Neural progenitor cell (in vitro differentiated cells): ENCODE measurements at regions not wholly inside any gene's neighbourhood (a gene's known extent, or its start where the extent isn't known, plus 50 kb on each side); places are given as distances from the start of the nearest gene placed in this dataset.

Experiments
- DNase-seq: peaks from one replicate; pipeline ENCODE4 v3.0.0-alpha.2; 2016; ENCODE audit warnings: low spot score
- H2AFZ ChIP-seq: fragments of 200-600 bp; sonication (generic); replicated peaks from 2 replicates; pipeline ENCODE4 v1.6.1; 2016; ENCODE audit warnings: antibody characterized with exemption
- H3F3A ChIP-seq: fragments of 200-600 bp; sonication (generic); 2 replicates; pipeline ENCODE4 v1.6.1; 2016; ENCODE audit warnings: antibody characterized with exemption, low read depth
- H3K27ac ChIP-seq: fragments of 200-600 bp; sonication (generic); 2 replicates; pipeline ENCODE4 v1.5.1; 2016; ENCODE audit warnings: mild to moderate bottlenecking
- H3K27me3 ChIP-seq: fragments of 200-600 bp; sonication (generic); 2 replicates; pipeline ENCODE4 v1.6.1; 2016; ENCODE audit warnings: mild to moderate bottlenecking, moderate library complexity
- H3K36me3 ChIP-seq: fragments of 200-600 bp; sonication (generic); 2 replicates; pipeline ENCODE4 v1.5.1; 2016
- H3K4me1 ChIP-seq: fragments of 200-600 bp; sonication (generic); 2 replicates; pipeline ENCODE4 v1.6.1; 2016; ENCODE audit warnings: mixed run types
- H3K4me2 ChIP-seq: fragments of 200-600 bp; sonication (generic); 2 replicates; pipeline ENCODE4 v1.6.1; 2016
- H3K4me3 ChIP-seq: fragments of 200-600 bp; sonication (generic); 2 replicates; pipeline ENCODE4 v1.5.1; 2016
- H3K79me2 ChIP-seq: fragments of 200-600 bp; sonication (generic); 2 replicates; pipeline ENCODE4 v1.6.1; 2016; ENCODE audit warnings: low read depth
- H3K9ac ChIP-seq: fragments of 200-600 bp; sonication (generic); 2 replicates; pipeline ENCODE4 v1.6.1; 2016
- H3K9me3 ChIP-seq: fragments of 200-600 bp; sonication (generic); 2 replicates; pipeline ENCODE4 v1.5.1; 2016; ENCODE audit warnings: low read depth
- H4K20me1 ChIP-seq: fragments of 200-600 bp; sonication (generic); 2 replicates; pipeline ENCODE4 v1.6.1; 2016; ENCODE audit warnings: low read depth
- H3K27ac Mint-ChIP-seq: 3 replicates; pipeline ENCODE4 v1.8.0; 2021; ENCODE audit warnings: mixed read lengths
- H3K27me3 Mint-ChIP-seq: 2 replicates; pipeline ENCODE4 v1.8.0; 2022; ENCODE audit warnings: low read depth, mild to moderate bottlenecking, inconsistent platforms, moderate library complexity, mixed read lengths; ENCODE audit not compliant: insufficient read depth
- H3K36me3 Mint-ChIP-seq: 3 replicates; pipeline ENCODE4 v1.8.0; 2021; ENCODE audit warnings: mixed read lengths
- H3K4me1 Mint-ChIP-seq: 3 replicates; pipeline ENCODE4 v1.8.0; 2021; ENCODE audit warnings: mixed read lengths
- H3K4me3 Mint-ChIP-seq: 3 replicates; pipeline ENCODE4 v1.8.0; 2021; ENCODE audit warnings: mild to moderate bottlenecking, moderate library complexity, mixed read lengths
- H3K9me3 Mint-ChIP-seq: 3 replicates; pipeline ENCODE4 v1.8.0; 2020; ENCODE audit warnings: mixed read lengths
- EZH2 ChIP-seq: fragments of 200-600 bp; sonication (generic); IDR thresholded peaks from 2 replicates; pipeline ENCODE4 v1.6.1; 2017; ENCODE audit warnings: antibody characterized with exemption, mild to moderate bottlenecking, moderate library complexity
- EZH2phosphoT487 ChIP-seq: fragments of 200-600 bp; sonication (generic); IDR thresholded peaks from 2 replicates; pipeline ENCODE4 v1.6.1; 2017; ENCODE audit warnings: antibody characterized with exemption
- TF ChIP-seq, protein P1 (sequence below): fragments of 200-600 bp; sonication (generic); IDR thresholded peaks from 2 replicates; pipeline ENCODE4 v1.5.1; 2017; ENCODE audit warnings: antibody characterized with exemption, mild to moderate bottlenecking

DNA sequence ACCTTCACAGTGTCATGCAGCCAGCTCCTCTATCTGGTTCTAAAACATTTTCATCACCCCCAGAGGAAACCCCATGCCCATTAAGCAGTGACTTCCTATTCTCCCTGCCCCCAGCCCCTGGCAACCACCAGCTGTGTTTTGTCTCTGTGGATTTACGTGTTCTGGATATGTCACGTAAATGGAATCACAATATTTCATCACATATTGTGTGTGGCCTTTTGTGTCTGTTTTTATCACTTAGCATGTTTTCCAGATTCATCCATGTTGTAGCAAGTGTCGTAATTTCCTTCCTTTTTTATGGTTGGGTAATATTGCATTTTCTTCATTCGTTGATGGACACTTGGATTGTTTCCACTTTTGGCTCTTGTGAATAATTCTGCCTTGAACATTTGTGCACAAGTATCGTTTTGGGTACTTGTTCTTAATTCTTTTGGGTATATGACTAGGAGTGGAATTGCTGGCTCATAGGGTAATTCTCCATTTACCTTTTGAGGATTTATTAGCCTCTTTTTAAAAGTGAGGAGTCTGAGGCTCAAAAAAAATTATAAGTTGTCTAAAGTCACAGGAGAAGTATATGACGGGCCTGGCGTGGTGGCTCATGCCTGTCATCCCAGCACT, 127.0 kb downstream of the MRPS6 start:
- Histone ChIP-seq H3K27me3 (no peaks in the 10 kb centered on the region), H3F3A (peaks cover 66% of the 10 kb centered on the region), H3K4me3 (no peak overlapping the region), H3K4me2 (no peak overlapping the region), H3K27ac (no peak overlapping the region), H2AFZ (no peak overlapping the region), H4K20me1 (no peaks in the 10 kb centered on the region), H3K9ac (no peak overlapping the region), H3K79me2 (no peaks in the 10 kb centered on the region), H3K36me3 (no peaks in the 10 kb centered on the region), H3K9me3 (no peaks in the 10 kb centered on the region), H3K4me1 (peaks cover 56% of the 10 kb centered on the region)
- H3K36me3 Mint-ChIP-seq: peaks cover 5% of the 10 kb centered on the region
- no peaks in the 10 kb centered on the region for H3K9me3 Mint-ChIP-seq
- TF ChIP-seq EZH2phosphoT487 (no peak), EZH2 (no peak)
- TF ChIP-seq, protein P1, sequence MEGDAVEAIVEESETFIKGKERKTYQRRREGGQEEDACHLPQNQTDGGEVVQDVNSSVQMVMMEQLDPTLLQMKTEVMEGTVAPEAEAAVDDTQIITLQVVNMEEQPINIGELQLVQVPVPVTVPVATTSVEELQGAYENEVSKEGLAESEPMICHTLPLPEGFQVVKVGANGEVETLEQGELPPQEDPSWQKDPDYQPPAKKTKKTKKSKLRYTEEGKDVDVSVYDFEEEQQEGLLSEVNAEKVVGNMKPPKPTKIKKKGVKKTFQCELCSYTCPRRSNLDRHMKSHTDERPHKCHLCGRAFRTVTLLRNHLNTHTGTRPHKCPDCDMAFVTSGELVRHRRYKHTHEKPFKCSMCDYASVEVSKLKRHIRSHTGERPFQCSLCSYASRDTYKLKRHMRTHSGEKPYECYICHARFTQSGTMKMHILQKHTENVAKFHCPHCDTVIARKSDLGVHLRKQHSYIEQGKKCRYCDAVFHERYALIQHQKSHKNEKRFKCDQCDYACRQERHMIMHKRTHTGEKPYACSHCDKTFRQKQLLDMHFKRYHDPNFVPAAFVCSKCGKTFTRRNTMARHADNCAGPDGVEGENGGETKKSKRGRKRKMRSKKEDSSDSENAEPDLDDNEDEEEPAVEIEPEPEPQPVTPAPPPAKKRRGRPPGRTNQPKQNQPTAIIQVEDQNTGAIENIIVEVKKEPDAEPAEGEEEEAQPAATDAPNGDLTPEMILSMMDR: no peak
- peaks cover 8% of the 10 kb centered on the region for H3K27me3 Mint-ChIP-seq
- DNase-seq: no peak
- peak overlapping the region; percentile 52 for H3K4me3 Mint-ChIP-seq
- peaks cover 71% of the 10 kb centered on the region for H3K4me1 Mint-ChIP-seq
- H3K27ac Mint-ChIP-seq: no peak overlapping the region

GRCh38 chr21:34201001-34201400, 127.6 kb downstream of the MRPS6 start:
- TF ChIP-seq, protein P1: no peak
- TF ChIP-seq EZH2phosphoT487 (no peak), EZH2 (no peak)
- Histone ChIP-seq H3K9ac (no peak overlapping the region), H3K4me1 (peaks cover 58% of the 10 kb centered on the region), H3K79me2 (no peaks in the 10 kb centered on the region), H3K4me2 (peak overlapping the region; percentile 77), H3K36me3 (no peaks in the 10 kb centered on the region), H3K27me3 (no peaks in the 10 kb centered on the region), H3K27ac (no peak overlapping the region), H3K4me3 (peak overlapping the region; percentile 42), H2AFZ (no peak overlapping the region), H4K20me1 (no peaks in the 10 kb centered on the region), H3K9me3 (no peaks in the 10 kb centered on the region), H3F3A (peaks cover 69% of the 10 kb centered on the region)
- H3K4me3 Mint-ChIP-seq: peak overlapping the region; percentile 83
- peaks cover 8% of the 10 kb centered on the region for H3K27me3 Mint-ChIP-seq
- peaks cover 5% of the 10 kb centered on the region for H3K36me3 Mint-ChIP-seq
- H3K27ac Mint-ChIP-seq: peak overlapping the region; percentile 95
- no peaks in the 10 kb centered on the region for H3K9me3 Mint-ChIP-seq
- no peak for DNase-seq
- H3K4me1 Mint-ChIP-seq: peaks cover 76% of the 10 kb centered on the region

DNA sequence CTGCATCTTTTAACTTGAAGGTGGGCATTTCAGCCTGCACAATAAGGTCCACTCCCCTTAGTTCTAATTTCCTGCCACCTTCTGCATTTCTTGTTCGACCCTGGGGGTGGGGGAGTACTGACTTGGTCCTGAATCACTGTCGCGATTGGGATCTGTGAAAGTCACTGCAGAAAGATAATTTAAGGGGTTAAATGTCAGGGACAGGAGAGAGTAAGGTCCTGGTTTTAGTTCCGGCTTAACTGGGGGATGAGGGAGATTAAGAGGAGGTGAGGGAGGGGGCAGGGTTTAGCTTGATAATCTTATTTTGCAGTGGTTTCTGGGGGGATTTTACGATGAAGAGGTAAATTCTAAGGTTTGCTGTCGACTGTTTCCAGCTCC, 128.1 kb downstream of the MRPS6 start:
- Histone ChIP-seq H3K4me2 (peak overlapping the region; percentile 77), H3K27me3 (no peaks in the 10 kb centered on the region), H2AFZ (peak overlapping the region; percentile 94), H4K20me1 (no peaks in the 10 kb centered on the region), H3K4me3 (peak overlapping the region; percentile 42), H3K9ac (no peak overlapping the region), H3K4me1 (peaks cover 61% of the 10 kb centered on the region), H3K27ac (peak overlapping the region; percentile 54), H3K36me3 (no peaks in the 10 kb centered on the region), H3K79me2 (no peaks in the 10 kb centered on the region), H3K9me3 (no peaks in the 10 kb centered on the region), H3F3A (peaks cover 70% of the 10 kb centered on the region)
- H3K9me3 Mint-ChIP-seq: no peaks in the 10 kb centered on the region
- peak overlapping the region; percentile 95 for H3K27ac Mint-ChIP-seq
- peaks cover 5% of the 10 kb centered on the region for H3K36me3 Mint-ChIP-seq
- H3K27me3 Mint-ChIP-seq: peaks cover 8% of the 10 kb centered on the region
- TF ChIP-seq EZH2 (no peak), EZH2phosphoT487 (no peak)
- TF ChIP-seq, protein P1: no peak
- H3K4me3 Mint-ChIP-seq: peak overlapping the region; percentile 83
- no peak for DNase-seq
- H3K4me1 Mint-ChIP-seq: peaks cover 81% of the 10 kb centered on the region
